Heart left ventricle (tissue), 16 donors: ENCODE measurements at regions not wholly inside any gene's neighbourhood (a gene's known extent, or its start where the extent isn't known, plus 50 kb on each side); places are given as distances from the start of the nearest gene placed in this dataset.
A peak's percentile ranks its signal among the peaks of the same experiment; 100 is the strongest.
"Not testable (repeated sequence)": the region's sequence is repeated elsewhere in the genome, so short reads cannot be mapped to it uniquely, and the experiment has no call there.

Experiments
- ATAC-seq, 4 donors: fragments of 200-7000 bp; cut with Tn5 transposase; one replicate each; pipeline ENCODE4 v1.9.1; 2020 to 2022; ENCODE audit warnings: moderate library complexity in 4 of 4, mild to moderate bottlenecking in 3 of 4, moderate number of reproducible peaks in 1 of 4
- DNase-seq, 5 donors: peaks; one replicate each; pipeline ENCODE4 v3.0.0-alpha.2; 2020
- H3K27ac ChIP-seq, 12 donors: fragments of 200-600 bp; sonication (generic) in 4 of 12; one replicate each; pipeline versions ENCODE4 v1.5.0 to v1.8.0; 2016 to 2022; ENCODE audit warnings: mild to moderate bottlenecking in 2 of 12
- H3K27me3 ChIP-seq, 9 donors: fragments of 200-600 bp; sonication (generic) in 2 of 9; one replicate each; pipeline versions ENCODE4 v1.5.1 to v1.8.0; 2016 to 2022; ENCODE audit warnings: mild to moderate bottlenecking in 3 of 9
- H3K36me3 ChIP-seq, 9 donors: fragments of 200-600 bp; sonication (generic) in 2 of 9; one replicate each; pipeline versions ENCODE4 v1.5.0 to v1.8.0; 2018 to 2022; ENCODE audit warnings: mild to moderate bottlenecking in 2 of 9
- H3K4me1 ChIP-seq, 12 donors: fragments of 200-600 bp; sonication (generic) in 4 of 12; one replicate each; pipeline versions ENCODE4 v1.5.0 to v1.8.0; 2016 to 2022; ENCODE audit warnings: mild to moderate bottlenecking in 3 of 12
- H3K4me3 ChIP-seq, 12 donors: fragments of 200-600 bp; sonication (generic) in 4 of 12; one replicate each; pipeline versions ENCODE4 v1.5.0 to v1.8.0; 2017 to 2022; ENCODE audit warnings: mild to moderate bottlenecking in 9 of 12, moderate library complexity in 4 of 12
- H3K9me3 ChIP-seq, 12 donors: fragments of 200-600 bp; sonication (generic) in 4 of 12; one replicate each; pipeline versions ENCODE4 v1.5.0 to v1.8.0; 2016 to 2022; ENCODE audit warnings: mild to moderate bottlenecking in 1 of 12
- POLR2A ChIP-seq, 2 donors: fragments of 450-650 bp; IDR thresholded peaks; one replicate each; pipeline ENCODE4 v1.6.1; 2017; ENCODE audit warnings: antibody characterized with exemption in 2 of 2, mild to moderate bottlenecking in 2 of 2, moderate library complexity in 2 of 2
- WGBS, 4 donors: extraction: QIAGEN DNeasy Blood & Tissue Kit in 2 of 4; methylation state at CpG; one replicate each; pipeline versions ENCODE4 v1.1.5 to v1.1.7; 2013 to 2018; 5-methylcytosine and 5-hydroxymethylcytosine counted together
- intact Hi-C, 10 donors: fragments of 100-400 bp; cut with DNase I; formaldehyde crosslinking; loops; one replicate each; pipeline versions ENCODE4 v1.11.1 to v1.14.2; 2022
- TF ChIP-seq, protein P1 (sequence below), 12 donors: fragments of 200-600 bp; sonication (generic) in 4 of 12; IDR thresholded peaks; one replicate each; pipeline versions ENCODE4 v1.5.0 to v1.8.0; 2018 to 2022; ENCODE audit warnings: antibody characterized with exemption in 12 of 12, mild to moderate bottlenecking in 5 of 12
- donor health status: ischemic (EF 13 %, LVEDD 7.1; RV severe dilation, severe dysfunction).
- donor health status: healthy with polysubstance abuse.
- donor health status: DM: no; HTN: yes; CAD: no.
- donor health status: DM: no; HTN: no; CAD: no.
- donor health status: ischemic (EF 25% LVEDD 6.9; RV normal size, moderate dysfunction).
- donor health status: ischemic (EF 25% LVEDD 5.7; RV mildly dilated, moderate dysfunction).
- donor health status: healthy.
- donor health status: DM: yes; HTN: yes; CAD: no.
- donor health status: ischemic (EF 35%, LVEDD 5.7; RV mildly dilated, moderate dysfunction).
- donor health status: nonischemic (EF 11% LVEDD 7.7; RV severe dilation, severe dysfunction).
- donor health status: DM: yes; HTN: yes; CAD: no.
- donor health status: PGD.
- donor health status: ischemic (EF 29% LVEDD 5.4; RV normal size, mild dysfunction).
- donor health status: nonischemic (EF 23%, LVEDD 6.1; RV moderate dilation, normal function).

DNA sequence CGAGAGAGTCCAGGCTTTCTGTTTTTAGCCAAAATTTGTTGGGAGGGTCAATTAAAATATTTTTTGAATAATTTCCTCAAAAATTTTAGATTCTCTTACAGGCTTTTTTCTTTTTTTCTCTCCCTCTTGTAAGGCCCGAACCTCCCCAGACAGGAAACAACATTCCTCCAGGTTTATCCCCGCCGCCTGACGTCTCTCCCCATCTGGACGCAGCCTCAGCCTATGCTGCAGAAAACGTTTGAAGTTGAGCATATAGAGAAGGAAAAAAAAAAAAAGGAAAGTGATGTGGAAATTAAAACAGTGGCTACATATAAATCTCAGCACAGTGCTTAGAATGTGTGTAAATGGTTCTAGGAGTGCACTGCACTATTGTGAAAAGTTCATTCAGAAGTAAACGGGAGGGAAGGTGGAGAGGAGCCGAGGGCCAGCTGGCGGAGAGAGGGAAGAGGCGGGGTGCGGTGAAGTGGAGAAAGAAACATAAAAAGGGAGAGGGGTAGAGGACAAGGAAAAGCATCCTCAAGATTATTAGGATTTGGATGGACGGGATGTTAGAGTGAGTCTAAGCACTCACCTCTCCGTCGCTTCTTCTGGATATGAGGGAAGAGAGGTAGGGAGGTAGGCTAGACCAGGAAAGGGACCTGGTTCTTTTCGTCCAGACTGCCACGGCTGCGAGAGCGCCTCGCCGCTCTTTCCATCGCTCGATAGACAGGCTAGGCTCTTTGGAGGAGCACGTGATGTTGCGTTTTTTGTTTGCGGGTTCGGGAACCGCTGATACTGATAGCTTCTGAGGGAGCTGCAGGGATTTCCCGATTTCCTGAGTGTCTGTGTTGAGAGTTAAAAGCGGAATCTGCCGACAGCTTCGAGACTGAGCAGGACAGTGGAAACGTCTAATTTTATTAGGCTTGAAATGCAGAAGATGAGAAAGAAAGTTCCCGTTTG, 98.7 kb downstream of the TRIM27 start:
- DNase-seq: no peak
- Histone ChIP-seq H3K9me3 (no peaks in the 10 kb centered on the region), H3K4me3 (no peak overlapping the region), H3K27me3 (peaks cover 30 to 98% (median 74%) of the 10 kb centered on the region in 9 donors), H3K4me1 (peaks cover 0 to 9% (median 0%) of the 10 kb centered on the region in 12 donors), H3K27ac (no peak overlapping the region), H3K36me3 (no peaks in the 10 kb centered on the region)
- ATAC-seq: no peak
- WGBS, 4 donors: 2 to 4% (median 3%) methylated on average over 34 of the region's 34 CpGs
- intact Hi-C loops: no loop called here
- TF ChIP-seq POLR2A (IDR thresholded peaks at IDR 0.05): no peak
- TF ChIP-seq, protein P1, sequence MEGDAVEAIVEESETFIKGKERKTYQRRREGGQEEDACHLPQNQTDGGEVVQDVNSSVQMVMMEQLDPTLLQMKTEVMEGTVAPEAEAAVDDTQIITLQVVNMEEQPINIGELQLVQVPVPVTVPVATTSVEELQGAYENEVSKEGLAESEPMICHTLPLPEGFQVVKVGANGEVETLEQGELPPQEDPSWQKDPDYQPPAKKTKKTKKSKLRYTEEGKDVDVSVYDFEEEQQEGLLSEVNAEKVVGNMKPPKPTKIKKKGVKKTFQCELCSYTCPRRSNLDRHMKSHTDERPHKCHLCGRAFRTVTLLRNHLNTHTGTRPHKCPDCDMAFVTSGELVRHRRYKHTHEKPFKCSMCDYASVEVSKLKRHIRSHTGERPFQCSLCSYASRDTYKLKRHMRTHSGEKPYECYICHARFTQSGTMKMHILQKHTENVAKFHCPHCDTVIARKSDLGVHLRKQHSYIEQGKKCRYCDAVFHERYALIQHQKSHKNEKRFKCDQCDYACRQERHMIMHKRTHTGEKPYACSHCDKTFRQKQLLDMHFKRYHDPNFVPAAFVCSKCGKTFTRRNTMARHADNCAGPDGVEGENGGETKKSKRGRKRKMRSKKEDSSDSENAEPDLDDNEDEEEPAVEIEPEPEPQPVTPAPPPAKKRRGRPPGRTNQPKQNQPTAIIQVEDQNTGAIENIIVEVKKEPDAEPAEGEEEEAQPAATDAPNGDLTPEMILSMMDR (IDR thresholded peaks at IDR 0.05): no peak

DNA sequence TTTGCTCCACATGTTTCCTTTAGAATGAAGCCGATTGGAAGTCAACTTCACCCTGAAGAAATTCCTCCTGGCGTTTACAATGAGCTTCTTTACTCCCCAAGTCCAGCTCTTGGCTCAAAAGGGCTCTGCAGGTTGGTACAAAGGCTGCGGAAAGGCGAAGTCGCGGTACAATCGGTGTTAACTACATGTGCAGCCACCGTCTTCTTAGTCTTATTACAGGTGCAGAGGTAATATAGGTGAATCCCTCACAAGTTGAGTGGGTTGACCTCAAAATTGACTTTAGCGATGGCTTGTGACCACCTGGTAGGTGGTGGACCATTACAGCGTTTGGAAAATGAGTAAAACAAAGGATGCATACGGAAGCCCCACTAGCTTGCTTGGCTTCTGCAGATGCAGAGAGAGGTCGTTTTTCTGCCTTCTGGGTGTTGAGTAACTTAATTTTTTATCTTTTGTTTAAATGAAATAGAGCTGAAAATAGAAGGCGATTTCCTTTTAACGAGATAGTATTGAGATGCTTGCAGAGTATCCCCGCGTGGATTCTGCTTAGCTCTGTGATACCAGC, 98.0 kb downstream of the TRIM27 start:
- intact Hi-C loops: no loop called here
- no peak for DNase-seq
- Histone ChIP-seq H3K27me3 (peaks cover 30 to 91% (median 67%) of the 10 kb centered on the region in 9 donors), H3K27ac (no peak overlapping the region), H3K4me3 (no peak overlapping the region), H3K36me3 (no peaks in the 10 kb centered on the region), H3K4me1 (peaks cover 0 to 9% (median 0%) of the 10 kb centered on the region in 12 donors), H3K9me3 (no peaks in the 10 kb centered on the region)
- no peak for TF ChIP-seq POLR2A (IDR thresholded peaks at IDR 0.05)
- TF ChIP-seq, protein P1 (IDR thresholded peaks at IDR 0.05): no peak
- 8 to 15% (median 9%) methylated on average over 16 of the region's 16 CpGs for WGBS, 4 donors
- no peak for ATAC-seq

DNA sequence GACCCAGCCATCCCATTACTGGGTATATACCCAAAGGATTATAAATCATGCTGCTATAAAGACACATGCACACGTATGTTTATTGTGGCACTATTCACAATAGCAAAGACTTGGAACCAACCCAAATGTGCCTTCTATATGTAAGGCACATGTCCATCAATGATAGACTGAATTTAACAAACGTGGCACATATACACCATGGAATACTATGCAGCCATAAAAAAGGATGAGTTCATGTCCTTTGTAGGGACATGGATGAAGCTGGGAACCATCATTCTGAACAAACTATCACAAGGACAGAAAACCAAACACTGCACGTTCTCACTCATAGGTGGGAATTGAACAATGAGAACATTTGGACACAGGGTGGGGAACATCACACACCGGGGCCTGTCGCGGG, 92.1 kb downstream of the TRIM27 start:
- not testable (repeated sequence) for ATAC-seq, H3K9me3 ChIP-seq, H3K4me3 ChIP-seq, DNase-seq, H3K27ac ChIP-seq, H3K4me1 ChIP-seq, H3K36me3 ChIP-seq
- intact Hi-C loops: loop anchor here in 3 of 10 donors (10.0 kb wide), 2 partner anchors 113 to 153 kb away; no protein-coding TSS in a partner anchor
- H3K27me3 ChIP-seq: peaks cover 3 to 72% (median 33%) of the 10 kb centered on the region in 9 donors
- 80 to 85% (median 82%) methylated on average over 6 of the region's 6 CpGs for WGBS, 4 donors

DNA sequence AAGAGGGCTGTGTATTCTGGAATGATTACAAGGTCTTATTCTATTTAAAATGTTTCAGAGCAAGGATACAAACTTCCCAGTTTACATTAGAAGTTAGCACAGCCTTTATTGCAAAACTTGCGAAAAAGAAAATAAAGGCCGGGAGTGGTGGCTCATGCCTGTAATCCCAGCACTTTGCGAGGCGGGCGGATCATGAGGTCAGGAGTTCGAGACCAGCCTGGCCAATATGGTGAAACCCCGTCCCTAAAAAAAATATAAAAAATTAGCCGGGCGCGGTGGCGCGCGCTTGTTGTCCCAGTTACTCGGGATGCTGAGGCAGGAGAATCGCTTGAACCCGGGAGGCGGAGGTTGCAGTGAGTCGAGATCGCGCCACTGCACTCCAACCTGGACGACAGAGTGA, 87.1 kb downstream of the TRIM27 start:
- not testable (repeated sequence) for H3K27ac ChIP-seq, H3K36me3 ChIP-seq, H3K9me3 ChIP-seq, H3K4me3 ChIP-seq, ATAC-seq, DNase-seq
- Histone ChIP-seq H3K4me1 (peaks cover 0 to 24% (median 12%) of the 10 kb centered on the region in 12 donors), H3K27me3 (peaks cover 0 to 61% (median 16%) of the 10 kb centered on the region in 9 donors)
- intact Hi-C loops: loop anchor here (1.0 to 10.0 kb wide), 8 partner anchors 106 to 182 kb away; no protein-coding TSS in a partner anchor
- WGBS, 4 donors: 33 to 41% (median 35%) methylated on average over 21 of the region's 21 CpGs

DNA sequence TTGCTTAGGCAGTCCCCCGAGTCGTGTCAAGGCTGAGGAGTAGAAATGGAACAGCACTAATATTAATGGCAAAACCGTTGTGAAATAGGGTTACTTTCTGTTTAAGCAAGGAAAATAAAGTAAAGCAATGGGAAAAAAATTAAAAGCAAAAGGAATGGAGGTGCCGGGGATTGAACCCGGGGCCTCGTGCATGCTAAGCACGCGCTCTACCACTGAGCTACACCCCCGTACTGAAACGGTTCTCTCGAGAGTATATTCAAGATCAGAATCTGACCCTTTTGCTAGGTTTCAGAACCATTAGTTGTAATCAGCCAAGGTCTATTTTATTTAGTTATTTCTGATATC, 85.5 kb downstream of the TRIM27 start:
- Histone ChIP-seq H3K4me1 (peaks cover 0 to 24% (median 12%) of the 10 kb centered on the region in 12 donors), H3K9me3 (no peaks in the 10 kb centered on the region), H3K27me3 (peaks cover 0 to 68% (median 11%) of the 10 kb centered on the region in 9 donors), H3K27ac (peak overlapping the region in 7 of 12 donors; percentile 30 to 81 (median 45)), H3K36me3 (no peaks in the 10 kb centered on the region), H3K4me3 (peak overlapping the region; percentile 41 to 76 (median 63))
- peak; percentile 68 to 90 (median 88) for ATAC-seq
- TF ChIP-seq POLR2A (IDR thresholded peaks at IDR 0.05): no peak
- TF ChIP-seq, protein P1 (IDR thresholded peaks at IDR 0.05): no peak
- peak in 4 of 5 donors; percentile 21 to 50 (median 36) for DNase-seq
- WGBS, 4 donors: 0 to 2% (median 2%) methylated on average over 11 of the region's 11 CpGs
- intact Hi-C loops: loop anchor here in 9 of 10 donors (1.0 to 10.0 kb wide), 12 partner anchors 25 to 179 kb away; no protein-coding TSS in a partner anchor
